ENCODE measurements at regions not wholly inside any gene's neighbourhood (a gene's known extent, or its start where the extent isn't known, plus 50 kb on each side); places are given as distances from the start of the nearest gene placed in this dataset.
A peak's percentile ranks its signal among the peaks of the same experiment; 100 is the strongest.

- 36% methylated on average over 1 of the region's 1 CpG for WGBS
- no peaks in the 10 kb centered on the region for H3K36me3 ChIP-seq
- H3K4me3 ChIP-seq: no peak overlapping the region
- TF ChIP-seq POLR2A (IDR thresholded peaks at IDR 0.05; ENCODE audit: low read depth): no peak
- TF ChIP-seq CTCF (IDR thresholded peaks at IDR 0.05): no peak
- TF ChIP-seq POLR2AphosphoS5 (IDR thresholded peaks at IDR 0.05): no peak
- TF ChIP-seq EP300 (IDR thresholded peaks at IDR 0.05): no peak
- H3K27me3 ChIP-seq: no peaks in the 10 kb centered on the region
- no peaks in the 10 kb centered on the region for H3K4me1 ChIP-seq
- intact Hi-C loops (cut with DNase I): no loop called here
- H3K9me3 ChIP-seq: no peaks in the 10 kb centered on the region
- H3K27ac ChIP-seq (replicated peaks in 1 of 4): no peak overlapping the region
- DNase-seq (ENCODE audit: extremely low spot score): no peak
Observed at GRCh38 chr12:102763471-102763870, 153.6 kb downstream of the PAH start.

- intact Hi-C loops (cut with DNase I): no loop called here
- H3K4me1 ChIP-seq: peaks cover 0 to 3% (median 1%) of the 10 kb centered on the region in 4 donors
- no peaks in the 10 kb centered on the region for H3K9me3 ChIP-seq
- no peaks in the 10 kb centered on the region for H3K36me3 ChIP-seq
- H3K27me3 ChIP-seq: no peaks in the 10 kb centered on the region
- no peak overlapping the region for H3K27ac ChIP-seq (replicated peaks in 1 of 4)
- WGBS: 32% methylated on average over 4 of the region's 4 CpGs
- no peak overlapping the region for H3K4me3 ChIP-seq
- TF ChIP-seq CTCF (IDR thresholded peaks at IDR 0.05) (no peak), POLR2A (IDR thresholded peaks at IDR 0.05; ENCODE audit: low read depth) (no peak), EP300 (IDR thresholded peaks at IDR 0.05) (no peak)
- DNase-seq (ENCODE audit: extremely low spot score): no peak
Observed at GRCh38 chr12:102763061-102763460, 154.0 kb downstream of the PAH start.

GRCh38 chr12:102760322-102760721 lies 156.7 kb downstream of the PAH start:
- WGBS: 83% methylated on average over 2 of the region's 2 CpGs
- Histone ChIP-seq H3K4me1 (peaks cover 0 to 19% (median 6%) of the 10 kb centered on the region in 4 donors), H3K9me3 (no peaks in the 10 kb centered on the region), H3K36me3 (no peaks in the 10 kb centered on the region), H3K4me3 (no peak overlapping the region), H3K27me3 (no peaks in the 10 kb centered on the region), H3K27ac (replicated peaks in 1 of 4) (no peak overlapping the region)
- TF ChIP-seq EP300 (IDR thresholded peaks at IDR 0.05): no peak
- no peak for TF ChIP-seq POLR2AphosphoS5 (IDR thresholded peaks at IDR 0.05)
- TF ChIP-seq CTCF (IDR thresholded peaks at IDR 0.05): no peak
- no peak for TF ChIP-seq POLR2A (IDR thresholded peaks at IDR 0.05; ENCODE audit: low read depth)
- DNase-seq (ENCODE audit: extremely low spot score): no peak
- intact Hi-C loops (cut with DNase I): no loop called here

GRCh38 chr12:102759466-102759865 lies 157.6 kb downstream of the PAH start:
- no peaks in the 10 kb centered on the region for H3K9me3 ChIP-seq
- 58% methylated on average over 2 of the region's 2 CpGs for WGBS
- no peaks in the 10 kb centered on the region for H3K27me3 ChIP-seq
- H3K36me3 ChIP-seq: no peaks in the 10 kb centered on the region
- no peak for DNase-seq (ENCODE audit: extremely low spot score)
- peaks cover 0 to 19% (median 6%) of the 10 kb centered on the region in 4 donors for H3K4me1 ChIP-seq
- intact Hi-C loops (cut with DNase I): no loop called here
- no peak for TF ChIP-seq CTCF (IDR thresholded peaks at IDR 0.05)
- TF ChIP-seq POLR2AphosphoS5 (IDR thresholded peaks at IDR 0.05): no peak
- no peak for TF ChIP-seq POLR2A (IDR thresholded peaks at IDR 0.05; ENCODE audit: low read depth)
- TF ChIP-seq EP300 (IDR thresholded peaks at IDR 0.05): no peak
- H3K27ac ChIP-seq (replicated peaks in 1 of 4): no peak overlapping the region
- H3K4me3 ChIP-seq: no peak overlapping the region

- intact Hi-C loops (cut with DNase I): no loop called here
- 65% methylated on average over 1 of the region's 1 CpG for WGBS
Observed at GRCh38 chr12:102757882-102758226, 159.2 kb downstream of the PAH start.

More at GRCh38 chr12:102757882-102758226, 159.2 kb downstream of the PAH start:
- Histone ChIP-seq H3K9me3 (no peaks in the 10 kb centered on the region), H3K4me1 (peaks cover 0 to 19% (median 6%) of the 10 kb centered on the region in 4 donors), H3K27me3 (no peaks in the 10 kb centered on the region), H3K36me3 (no peaks in the 10 kb centered on the region), H3K4me3 (no peak overlapping the region), H3K27ac (replicated peaks in 1 of 4) (peak overlapping the region in 2 of 4 donors; percentile 38 to 48)
- no peak for DNase-seq (ENCODE audit: extremely low spot score)
- no peak for TF ChIP-seq POLR2AphosphoS5 (IDR thresholded peaks at IDR 0.05)
